ENCODE measurements at regions not wholly inside any gene's neighbourhood (a gene's known extent, or its start where the extent isn't known, plus 50 kb on each side); places are given as distances from the start of the nearest gene placed in this dataset.
"Not testable (repeated sequence)": the region's sequence is repeated elsewhere in the genome, so short reads cannot be mapped to it uniquely, and the experiment has no call there.

DNA sequence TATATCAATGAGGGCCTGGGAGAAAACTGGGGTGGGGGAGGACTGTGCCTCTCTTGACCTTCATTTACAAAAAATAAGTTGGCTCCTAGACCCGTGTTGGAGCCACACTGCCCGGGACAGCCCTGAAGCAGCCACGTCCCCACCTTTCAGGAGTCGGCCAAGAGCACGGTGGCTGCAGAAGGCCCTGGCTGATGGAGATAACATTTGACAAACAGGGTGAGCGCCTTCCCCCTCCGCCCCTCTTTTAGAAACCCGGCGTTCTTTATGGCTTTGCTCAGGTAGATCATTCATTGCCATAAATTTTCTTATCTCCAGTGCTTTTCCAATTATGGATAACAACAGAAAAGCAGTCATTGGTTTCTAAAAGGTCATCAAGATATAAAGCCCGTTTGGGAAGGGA lies 398.1 kb upstream of the TNRC6C start:
- H4K20me1 ChIP-seq (ENCODE audit: control insufficient read depth, insufficient read depth, low read depth, low read length), result no peaks in the 10 kb centered on the region
- no peaks in the 10 kb centered on the region for H3K9me2 ChIP-seq (replicated peaks; ENCODE audit: control insufficient read depth, low read length)
- no peaks in the 10 kb centered on the region for H3K36me3 ChIP-seq (ENCODE audit: control insufficient read depth, low read length)
- H3F3A ChIP-seq (ENCODE audit: control insufficient read depth, insufficient read depth), result no peaks in the 10 kb centered on the region
- TF ChIP-seq, protein P1, sequence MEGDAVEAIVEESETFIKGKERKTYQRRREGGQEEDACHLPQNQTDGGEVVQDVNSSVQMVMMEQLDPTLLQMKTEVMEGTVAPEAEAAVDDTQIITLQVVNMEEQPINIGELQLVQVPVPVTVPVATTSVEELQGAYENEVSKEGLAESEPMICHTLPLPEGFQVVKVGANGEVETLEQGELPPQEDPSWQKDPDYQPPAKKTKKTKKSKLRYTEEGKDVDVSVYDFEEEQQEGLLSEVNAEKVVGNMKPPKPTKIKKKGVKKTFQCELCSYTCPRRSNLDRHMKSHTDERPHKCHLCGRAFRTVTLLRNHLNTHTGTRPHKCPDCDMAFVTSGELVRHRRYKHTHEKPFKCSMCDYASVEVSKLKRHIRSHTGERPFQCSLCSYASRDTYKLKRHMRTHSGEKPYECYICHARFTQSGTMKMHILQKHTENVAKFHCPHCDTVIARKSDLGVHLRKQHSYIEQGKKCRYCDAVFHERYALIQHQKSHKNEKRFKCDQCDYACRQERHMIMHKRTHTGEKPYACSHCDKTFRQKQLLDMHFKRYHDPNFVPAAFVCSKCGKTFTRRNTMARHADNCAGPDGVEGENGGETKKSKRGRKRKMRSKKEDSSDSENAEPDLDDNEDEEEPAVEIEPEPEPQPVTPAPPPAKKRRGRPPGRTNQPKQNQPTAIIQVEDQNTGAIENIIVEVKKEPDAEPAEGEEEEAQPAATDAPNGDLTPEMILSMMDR (IDR thresholded peaks at IDR 0.05; ENCODE audit: low read depth, low read length, poor library complexity, severe bottlenecking), result no peak
- no peak for TF ChIP-seq EZH2phosphoT487 (IDR thresholded peaks at IDR 0.05; ENCODE audit: borderline replicate concordance, low read length)
- H3K79me2 ChIP-seq (ENCODE audit: control insufficient read depth, low read length), result no peaks in the 10 kb centered on the region
- no peaks in the 10 kb centered on the region for H3K4me1 ChIP-seq (ENCODE audit: control insufficient read depth, low read length)
- no peak overlapping the region for H3K27ac ChIP-seq (ENCODE audit: low read depth, low read length)
- H3K9me3 ChIP-seq (ENCODE audit: control insufficient read depth, insufficient read depth, low read length), result no peaks in the 10 kb centered on the region
- H3K27me3 ChIP-seq (ENCODE audit: control insufficient read depth, low read length), result peaks cover 38% of the 10 kb centered on the region
- H3K4me3 ChIP-seq (ENCODE audit: low read length), result no peak overlapping the region
- H3K4me2 ChIP-seq (ENCODE audit: low read length), result no peak overlapping the region

DNA sequence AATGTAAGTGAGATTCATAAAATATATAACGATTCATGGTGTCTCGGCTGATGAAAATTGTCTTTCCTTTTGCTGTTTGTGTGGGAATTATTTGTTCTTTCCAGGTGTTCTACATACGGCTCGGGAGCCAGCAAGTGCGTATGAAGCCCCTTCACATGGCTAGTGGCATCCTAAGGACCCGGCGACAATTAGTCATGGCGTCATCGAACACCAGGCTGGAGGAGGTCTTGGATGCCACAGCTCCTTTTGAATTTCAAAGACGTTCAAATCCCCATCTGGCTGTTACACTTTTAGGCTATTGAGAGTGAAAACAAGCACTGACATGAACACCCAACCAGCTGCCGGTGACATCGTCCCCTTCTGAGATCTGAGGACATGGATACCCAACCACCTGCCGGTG lies 397.7 kb upstream of the TNRC6C start:
- no peak for TF ChIP-seq EZH2phosphoT487 (IDR thresholded peaks at IDR 0.05; ENCODE audit: borderline replicate concordance, low read length)
- Histone ChIP-seq H4K20me1 (ENCODE audit: control insufficient read depth, insufficient read depth, low read depth, low read length) (no peaks in the 10 kb centered on the region), H3K9me2 (replicated peaks; ENCODE audit: control insufficient read depth, low read length) (no peaks in the 10 kb centered on the region), H3K9me3 (ENCODE audit: control insufficient read depth, insufficient read depth, low read length) (no peaks in the 10 kb centered on the region), H3K4me2 (ENCODE audit: low read length) (no peak overlapping the region), H3K27ac (ENCODE audit: low read depth, low read length) (no peak overlapping the region), H3K27me3 (ENCODE audit: control insufficient read depth, low read length) (peaks cover 36% of the 10 kb centered on the region), H3K4me1 (ENCODE audit: control insufficient read depth, low read length) (no peaks in the 10 kb centered on the region), H3K36me3 (ENCODE audit: control insufficient read depth, low read length) (no peaks in the 10 kb centered on the region), H3K4me3 (ENCODE audit: low read length) (no peak overlapping the region), H3K79me2 (ENCODE audit: control insufficient read depth, low read length) (no peaks in the 10 kb centered on the region), H3F3A (ENCODE audit: control insufficient read depth, insufficient read depth) (no peaks in the 10 kb centered on the region)

DNA sequence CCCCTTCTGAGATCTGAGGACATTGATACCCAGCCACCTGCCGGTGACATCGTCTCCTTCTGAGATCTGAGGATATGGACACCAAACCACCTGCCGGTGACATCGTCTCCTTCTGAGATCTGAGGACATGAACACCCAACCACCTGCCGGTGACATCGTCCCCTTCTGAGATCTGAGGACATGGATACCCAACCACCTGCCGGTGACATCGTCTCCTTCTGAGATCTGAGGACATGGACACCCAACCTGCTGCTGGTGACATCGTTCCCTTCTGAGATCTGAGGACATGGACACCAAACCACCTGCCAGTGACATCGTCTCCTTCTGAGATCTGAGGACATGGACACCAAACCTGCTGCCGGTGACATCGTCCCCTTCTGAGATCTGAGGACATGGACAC lies 396.1 kb upstream of the TNRC6C start:
- H3F3A ChIP-seq (ENCODE audit: control insufficient read depth, insufficient read depth); H3K27ac ChIP-seq (ENCODE audit: low read depth, low read length); H3K4me2 ChIP-seq (ENCODE audit: low read length); H3K79me2 ChIP-seq (ENCODE audit: control insufficient read depth, low read length); H3K4me3 ChIP-seq (ENCODE audit: low read length); H3K4me1 ChIP-seq (ENCODE audit: control insufficient read depth, low read length); H4K20me1 ChIP-seq (ENCODE audit: control insufficient read depth, insufficient read depth, low read depth, low read length); H3K9me2 ChIP-seq (replicated peaks; ENCODE audit: control insufficient read depth, low read length); H3K9me3 ChIP-seq (ENCODE audit: control insufficient read depth, insufficient read depth, low read length); H3K36me3 ChIP-seq (ENCODE audit: control insufficient read depth, low read length): not testable (repeated sequence)
- peaks cover 28% of the 10 kb centered on the region for H3K27me3 ChIP-seq (ENCODE audit: control insufficient read depth, low read length)

DNA sequence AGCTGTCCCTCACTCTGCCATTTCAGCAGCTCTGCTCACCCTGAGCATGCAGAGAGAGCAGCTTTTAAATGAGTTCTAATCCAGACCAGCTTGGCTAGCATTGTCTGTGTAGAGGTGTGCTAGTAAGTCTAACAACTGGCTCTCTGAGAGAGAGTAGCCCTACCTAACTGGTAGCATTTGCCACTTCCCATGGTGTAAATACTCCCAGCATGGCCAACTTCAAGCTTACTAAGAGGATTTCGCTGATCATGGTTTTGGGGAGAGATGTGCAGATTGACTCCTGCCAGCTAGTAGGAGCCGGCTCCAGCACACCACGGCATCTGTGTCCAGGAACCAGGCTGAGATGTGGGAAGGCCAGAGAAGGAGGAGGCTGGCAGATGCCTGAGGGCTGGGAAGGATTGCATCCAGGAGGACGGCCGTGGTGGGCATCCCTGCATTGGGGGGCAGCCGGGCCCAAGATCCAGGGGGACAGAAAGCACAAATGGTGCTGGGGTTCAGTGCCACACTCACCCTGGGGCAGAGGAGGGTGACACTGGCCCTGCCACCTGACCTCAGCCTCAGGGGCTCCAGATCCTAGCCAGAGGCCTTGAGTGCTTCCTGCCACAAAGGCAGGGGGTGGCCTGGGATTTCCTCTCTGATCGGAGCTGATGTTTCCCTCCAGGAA lies 394.9 kb upstream of the TNRC6C start:
- TF ChIP-seq, protein P1 (IDR thresholded peaks at IDR 0.05; ENCODE audit: low read depth, low read length, poor library complexity, severe bottlenecking), result no peak
- no peak for TF ChIP-seq EZH2phosphoT487 (IDR thresholded peaks at IDR 0.05; ENCODE audit: borderline replicate concordance, low read length)
- H3K4me3 ChIP-seq (ENCODE audit: low read length), result no peak overlapping the region
- H3K4me1 ChIP-seq (ENCODE audit: control insufficient read depth, low read length), result no peaks in the 10 kb centered on the region
- H3K4me2 ChIP-seq (ENCODE audit: low read length), result no peak overlapping the region
- H3K79me2 ChIP-seq (ENCODE audit: control insufficient read depth, low read length), result no peaks in the 10 kb centered on the region
- H3K9me2 ChIP-seq (replicated peaks; ENCODE audit: control insufficient read depth, low read length), result no peaks in the 10 kb centered on the region
- H3K27ac ChIP-seq (ENCODE audit: low read depth, low read length), result no peak overlapping the region
- H3K27me3 ChIP-seq (ENCODE audit: control insufficient read depth, low read length), result peaks cover 24% of the 10 kb centered on the region
- no peaks in the 10 kb centered on the region for H3K36me3 ChIP-seq (ENCODE audit: control insufficient read depth, low read length)
- H3K9me3 ChIP-seq (ENCODE audit: control insufficient read depth, insufficient read depth, low read length), result no peaks in the 10 kb centered on the region
- no peaks in the 10 kb centered on the region for H4K20me1 ChIP-seq (ENCODE audit: control insufficient read depth, insufficient read depth, low read depth, low read length)
- H3F3A ChIP-seq (ENCODE audit: control insufficient read depth, insufficient read depth), result no peaks in the 10 kb centered on the region
